Esophagus squamous epithelium (tissue), 5 donors: ENCODE measurements at regions not wholly inside any gene's neighbourhood (a gene's known extent, or its start where the extent isn't known, plus 50 kb on each side); places are given as distances from the start of the nearest gene placed in this dataset.
"Not testable (repeated sequence)": the region's sequence is repeated elsewhere in the genome, so short reads cannot be mapped to it uniquely, and the experiment has no call there.

Source experiments
- DNase-seq: peaks from one replicate; lab custom pipeline; 2025; lab: John Stamatoyannopoulos, UW
- H3K27ac ChIP-seq, 4 donors: fragments of 200-600 bp; sonication (generic); one replicate each; pipeline ENCODE4 v1.5.1; 2016 to 2019; ENCODE audit warnings: mild to moderate bottlenecking in 1 of 4
- H3K27me3 ChIP-seq, 4 donors: fragments of 200-600 bp; sonication (generic); 1 replicate in 3 of 4; 2 replicates in 1 of 4; pipeline versions ENCODE4 v1.5.1 to v1.6.0; 2017 to 2021; ENCODE audit warnings: antibody characterized with exemption in 1 of 4
- H3K36me3 ChIP-seq, 3 donors: fragments of 200-600 bp; sonication (generic); one replicate each; pipeline ENCODE4 v1.5.1; 2016 to 2019
- H3K4me1 ChIP-seq, 3 donors: fragments of 200-600 bp; sonication (generic); one replicate each; pipeline ENCODE4 v1.5.1; 2017 to 2019
- H3K4me3 ChIP-seq, 4 donors: fragments of 200-600 bp; sonication (generic); 1 replicate in 3 of 4; 2 replicates in 1 of 4; pipeline ENCODE4 v1.5.1; 2016 to 2019; ENCODE audit warnings: mild to moderate bottlenecking in 2 of 4, moderate library complexity in 1 of 4
- H3K9me3 ChIP-seq, 3 donors: fragments of 200-600 bp; sonication (generic); one replicate each; pipeline ENCODE4 v1.5.1; 2016 to 2019
- POLR2A ChIP-seq, 4 donors: fragments of 450-650 bp; IDR thresholded peaks; one replicate each; pipeline ENCODE4 v1.6.1; 2017; ENCODE audit warnings: antibody characterized with exemption in 4 of 4, mild to moderate bottlenecking in 4 of 4, moderate library complexity in 3 of 4
- WGBS, 2 donors: methylation state at CpG; one replicate each; pipeline ENCODE4 v1.1.5; 2018; 5-methylcytosine and 5-hydroxymethylcytosine counted together
- intact Hi-C: fragments of 100-400 bp; cut with DNase I; formaldehyde crosslinking; loops from one replicate; pipeline ENCODE4 v1.15.0; 2022
- TF ChIP-seq, protein P1 (sequence below), 6 experiments: fragments of 450-650 bp in 4 of 6; fragments of 200-600 bp in 2 of 6; sonication (generic) in 2 of 6; IDR thresholded peaks; one replicate each; pipeline ENCODE4 v1.5.1; 2016 to 2019; ENCODE audit warnings: antibody characterized with exemption in 6 of 6, mild to moderate bottlenecking in 4 of 6, moderate library complexity in 4 of 6
- donor health status: DM: yes; HTN: yes; CAD: no.

DNA sequence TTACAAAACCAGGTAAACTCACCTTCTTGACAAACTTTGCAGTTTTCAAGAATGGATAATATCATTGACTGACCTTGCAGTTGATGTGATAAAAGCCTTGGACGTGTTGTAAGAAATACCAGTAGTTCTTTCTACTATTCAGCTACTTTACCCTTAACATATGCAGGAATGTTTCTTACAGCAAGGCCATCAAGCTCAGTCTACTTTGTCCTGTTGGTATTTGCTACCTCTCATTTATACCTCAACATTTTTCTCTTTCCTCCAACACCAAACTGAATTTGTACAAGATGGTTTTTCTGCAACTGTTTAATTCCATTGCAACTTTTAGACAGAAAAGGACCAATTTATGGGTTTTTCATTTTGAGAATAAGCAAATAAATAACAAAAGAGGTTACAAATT lies 147.4 kb upstream of the BCHE start:
- Histone ChIP-seq H3K27ac (no peak overlapping the region), H3K4me1 (no peaks in the 10 kb centered on the region), H3K27me3 (no peaks in the 10 kb centered on the region), H3K36me3 (no peaks in the 10 kb centered on the region), H3K9me3 (no peaks in the 10 kb centered on the region), H3K4me3 (no peak overlapping the region)
- TF ChIP-seq POLR2A (IDR thresholded peaks at IDR 0.05), result no peak
- TF ChIP-seq, protein P1, sequence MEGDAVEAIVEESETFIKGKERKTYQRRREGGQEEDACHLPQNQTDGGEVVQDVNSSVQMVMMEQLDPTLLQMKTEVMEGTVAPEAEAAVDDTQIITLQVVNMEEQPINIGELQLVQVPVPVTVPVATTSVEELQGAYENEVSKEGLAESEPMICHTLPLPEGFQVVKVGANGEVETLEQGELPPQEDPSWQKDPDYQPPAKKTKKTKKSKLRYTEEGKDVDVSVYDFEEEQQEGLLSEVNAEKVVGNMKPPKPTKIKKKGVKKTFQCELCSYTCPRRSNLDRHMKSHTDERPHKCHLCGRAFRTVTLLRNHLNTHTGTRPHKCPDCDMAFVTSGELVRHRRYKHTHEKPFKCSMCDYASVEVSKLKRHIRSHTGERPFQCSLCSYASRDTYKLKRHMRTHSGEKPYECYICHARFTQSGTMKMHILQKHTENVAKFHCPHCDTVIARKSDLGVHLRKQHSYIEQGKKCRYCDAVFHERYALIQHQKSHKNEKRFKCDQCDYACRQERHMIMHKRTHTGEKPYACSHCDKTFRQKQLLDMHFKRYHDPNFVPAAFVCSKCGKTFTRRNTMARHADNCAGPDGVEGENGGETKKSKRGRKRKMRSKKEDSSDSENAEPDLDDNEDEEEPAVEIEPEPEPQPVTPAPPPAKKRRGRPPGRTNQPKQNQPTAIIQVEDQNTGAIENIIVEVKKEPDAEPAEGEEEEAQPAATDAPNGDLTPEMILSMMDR (IDR thresholded peaks at IDR 0.05), result no peak
- 48 to 80% methylated on average over 1 of the region's 1 CpG for WGBS, 2 donors
- no peak for DNase-seq
- intact Hi-C loops, result no loop called here

DNA sequence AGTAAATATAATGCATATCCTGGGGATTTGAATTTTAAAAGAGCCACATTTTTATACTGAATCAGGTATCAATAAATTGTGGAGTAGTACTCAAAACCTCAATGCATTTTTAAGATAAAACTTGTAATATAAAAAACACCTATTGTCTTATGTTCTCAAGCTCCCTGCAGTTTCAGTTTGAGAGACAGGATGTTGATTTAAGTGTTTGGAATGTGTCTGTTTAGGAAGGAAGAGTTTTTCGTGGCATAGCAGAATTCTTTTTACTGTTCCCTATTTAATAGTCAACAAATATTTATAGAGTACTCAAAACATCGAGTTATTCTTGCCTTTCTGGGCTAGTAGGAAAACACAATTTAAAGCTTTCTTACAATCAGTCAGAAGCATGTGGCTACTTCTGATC lies 146.1 kb upstream of the BCHE start:
- Histone ChIP-seq H3K4me1 (no peaks in the 10 kb centered on the region), H3K36me3 (no peaks in the 10 kb centered on the region), H3K9me3 (no peaks in the 10 kb centered on the region), H3K4me3 (no peak overlapping the region), H3K27ac (no peak overlapping the region), H3K27me3 (no peaks in the 10 kb centered on the region)
- no peak for DNase-seq
- TF ChIP-seq, protein P1 (IDR thresholded peaks at IDR 0.05), result no peak
- WGBS, 2 donors, result 8 to 10% methylated on average over 2 of the region's 2 CpGs
- intact Hi-C loops, result no loop called here

DNA sequence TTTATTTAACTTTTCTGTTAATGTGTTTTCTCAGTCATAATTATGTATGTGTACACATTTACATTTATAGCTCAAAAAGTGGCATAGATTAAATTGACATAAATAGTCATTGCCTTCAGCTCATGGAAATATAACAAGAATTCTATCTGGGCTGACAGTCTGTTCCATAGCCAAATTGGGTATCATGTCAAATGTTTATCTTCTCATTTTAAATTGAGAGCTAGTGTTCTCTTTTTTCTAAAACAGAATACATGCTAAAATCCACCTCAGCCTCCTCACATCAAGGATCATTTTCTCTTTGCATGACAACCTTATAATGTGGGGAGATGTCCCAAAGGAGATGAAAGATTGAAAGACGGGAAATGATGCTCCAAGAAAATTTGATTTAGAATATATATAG lies 144.1 kb upstream of the BCHE start:
- Histone ChIP-seq H3K9me3 (no peaks in the 10 kb centered on the region), H3K4me3 (no peak overlapping the region), H3K4me1 (no peaks in the 10 kb centered on the region), H3K27ac (no peak overlapping the region), H3K27me3 (no peaks in the 10 kb centered on the region), H3K36me3 (no peaks in the 10 kb centered on the region)
- intact Hi-C loops, result no loop called here
- WGBS, 2 donors, result 67 to 90% methylated on average over 1 of the region's 1 CpG
- DNase-seq, result no peak
- TF ChIP-seq, protein P1 (IDR thresholded peaks at IDR 0.05), result no peak

DNA sequence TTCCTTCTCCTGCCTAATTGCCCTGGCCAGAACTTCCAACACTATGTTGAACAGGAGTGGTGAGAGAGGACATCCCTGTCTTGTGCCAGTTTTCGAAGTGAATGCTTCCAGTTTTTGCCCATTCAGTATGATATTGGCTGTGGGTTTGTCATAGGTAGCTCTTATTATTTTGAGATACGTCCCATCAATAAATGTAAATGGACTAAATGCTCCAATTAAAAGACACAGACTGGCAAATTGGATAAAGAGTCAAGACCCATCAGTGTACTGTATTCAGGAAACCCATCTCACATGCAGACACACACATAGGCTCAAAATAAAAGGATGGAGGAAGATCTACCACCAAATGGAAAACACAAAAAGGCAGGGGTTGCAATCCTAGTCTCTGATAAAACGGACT lies 123.6 kb upstream of the BCHE start:
- H3K27me3 ChIP-seq, H3K36me3 ChIP-seq, DNase-seq, H3K9me3 ChIP-seq, H3K27ac ChIP-seq, intact Hi-C loops, H3K4me1 ChIP-seq, H3K4me3 ChIP-seq: not testable (repeated sequence)
- WGBS, 2 donors, result 72% methylated on average over 3 of the region's 3 CpGs

DNA sequence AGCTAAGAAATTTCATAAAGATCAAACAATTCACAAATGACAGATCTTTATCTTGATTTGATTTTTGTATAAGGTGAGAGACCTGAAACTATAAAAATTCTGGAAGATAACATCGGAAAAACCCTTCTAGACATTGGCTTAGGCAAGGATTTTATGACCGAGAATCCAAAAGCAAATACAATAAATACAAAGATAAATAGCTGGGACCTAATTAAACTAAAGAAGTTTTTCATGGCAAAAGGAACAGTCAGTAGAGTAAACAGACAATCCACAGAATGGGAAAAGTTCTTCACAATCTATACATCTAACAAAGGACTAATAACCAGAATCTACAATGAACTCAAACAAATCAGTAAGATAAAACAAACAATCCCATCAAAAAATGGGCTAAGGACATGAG lies 116.9 kb upstream of the BCHE start:
- no peak for DNase-seq
- Histone ChIP-seq H3K27me3 (no peaks in the 10 kb centered on the region), H3K9me3 (no peaks in the 10 kb centered on the region), H3K27ac (no peak overlapping the region), H3K36me3 (no peaks in the 10 kb centered on the region), H3K4me1 (no peaks in the 10 kb centered on the region), H3K4me3 (no peak overlapping the region)
- TF ChIP-seq, protein P1 (IDR thresholded peaks at IDR 0.05), result no peak
- no peak for TF ChIP-seq POLR2A (IDR thresholded peaks at IDR 0.05)
- intact Hi-C loops, result no loop called here
- WGBS, 2 donors, result 63 to 64% methylated on average over 2 of the region's 2 CpGs

DNA sequence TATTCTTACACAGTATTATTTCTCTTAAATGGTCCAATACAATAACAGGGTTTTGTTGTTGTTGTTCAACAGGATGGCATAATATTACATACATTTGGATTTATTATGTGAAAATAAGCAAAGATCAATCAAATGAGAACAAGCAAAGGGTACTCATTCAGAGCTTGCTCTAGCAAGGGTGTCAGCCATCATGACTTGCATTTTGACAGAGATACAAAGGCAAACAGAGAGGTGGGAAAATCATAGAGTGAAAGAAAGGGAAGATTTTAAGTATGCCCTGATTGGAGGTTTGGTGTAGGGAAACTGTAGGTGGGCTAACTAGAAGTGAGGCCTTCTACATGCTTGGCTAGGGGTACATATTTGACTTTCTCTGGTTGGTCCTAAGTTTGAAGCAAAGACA lies 109.1 kb upstream of the BCHE start:
- no peak for DNase-seq
- Histone ChIP-seq H3K27ac (no peak overlapping the region), H3K27me3 (no peaks in the 10 kb centered on the region), H3K9me3 (no peaks in the 10 kb centered on the region), H3K4me1 (no peaks in the 10 kb centered on the region), H3K4me3 (no peak overlapping the region), H3K36me3 (no peaks in the 10 kb centered on the region)
- TF ChIP-seq, protein P1 (IDR thresholded peaks at IDR 0.05), result no peak
- no peak for TF ChIP-seq POLR2A (IDR thresholded peaks at IDR 0.05)
- intact Hi-C loops, result no loop called here
